Loucy (cell line): ENCODE measurements at regions not wholly inside any gene's neighbourhood (a gene's known extent, or its start where the extent isn't known, plus 50 kb on each side); places are given as distances from the start of the nearest gene placed in this dataset.

Source experiments
- H2AFZ ChIP-seq: fragments of 200-600 bp; sonication (generic); 2 replicates; pipeline ENCODE4 v1.6.0; 2016; ENCODE audit warnings: antibody characterized with exemption, mild to moderate bottlenecking, low read length, moderate library complexity
- H3F3A ChIP-seq: fragments of 200-600 bp; 2 replicates; pipeline ENCODE4 v1.6.0; 2016; ENCODE audit warnings: antibody characterized with exemption, low read depth, mild to moderate bottlenecking
- H3K27me3 ChIP-seq: fragments of 200-600 bp; sonication (generic); 2 replicates; pipeline ENCODE4 v1.6.1; 2014; ENCODE audit warnings: low read length, mild to moderate bottlenecking; ENCODE audit not compliant: insufficient read depth, poor library complexity, severe bottlenecking
- H3K36me3 ChIP-seq: fragments of 200-600 bp; sonication (generic); 2 replicates; pipeline ENCODE4 v1.6.1; 2016; ENCODE audit warnings: low read length; ENCODE audit not compliant: insufficient read depth
- H3K4me1 ChIP-seq: fragments of 200-600 bp; sonication (generic); 2 replicates; pipeline ENCODE4 v1.5.1; 2014; ENCODE audit warnings: low read length, mild to moderate bottlenecking; ENCODE audit not compliant: insufficient read depth, poor library complexity, severe bottlenecking
- H3K4me2 ChIP-seq: fragments of 200-600 bp; sonication (generic); 2 replicates; pipeline ENCODE4 v1.6.0; 2014; ENCODE audit warnings: antibody characterized with exemption, low read length, low read depth, mild to moderate bottlenecking; ENCODE audit not compliant: poor library complexity, severe bottlenecking
- H3K4me3 ChIP-seq: fragments of 200-600 bp; sonication (generic); 2 replicates; pipeline ENCODE4 v1.5.1; 2014; ENCODE audit warnings: low read length, mild to moderate bottlenecking, mixed read lengths; ENCODE audit not compliant: poor library complexity, severe bottlenecking
- H3K79me2 ChIP-seq: fragments of 200-600 bp; sonication (generic); 2 replicates; pipeline ENCODE4 v1.6.1; 2014; ENCODE audit warnings: low read length; ENCODE audit not compliant: insufficient read depth
- H3K9ac ChIP-seq: fragments of 200-600 bp; sonication (generic); 2 replicates; pipeline ENCODE4 v1.6.0; 2014; ENCODE audit warnings: mild to moderate bottlenecking, low read depth, low read length, moderate library complexity; ENCODE audit not compliant: poor library complexity, severe bottlenecking
- H3K9me2 ChIP-seq: fragments of 200-600 bp; sonication (generic); replicated peaks from 2 replicates; pipeline ENCODE4 v1.6.1; 2016; ENCODE audit warnings: low read depth, low read length, mixed read lengths
- H3K9me3 ChIP-seq: fragments of 200-600 bp; sonication (generic); 2 replicates; pipeline ENCODE4 v1.6.1; 2014; ENCODE audit warnings: mild to moderate bottlenecking, antibody characterized with exemption, low read length, low read depth; ENCODE audit not compliant: insufficient read depth
- H4K20me1 ChIP-seq: fragments of 200-600 bp; sonication (generic); 2 replicates; pipeline ENCODE4 v1.6.0; 2014; ENCODE audit warnings: antibody characterized with exemption, low read length, mild to moderate bottlenecking; ENCODE audit not compliant: insufficient read depth, poor library complexity, severe bottlenecking
- EZH2phosphoT487 ChIP-seq: fragments of 200-600 bp; IDR thresholded peaks from 2 replicates; pipeline ENCODE4 v1.6.1; 2018; ENCODE audit warnings: antibody characterized with exemption, mild to moderate bottlenecking, moderate library complexity, borderline replicate concordance
- TF ChIP-seq, protein P1 (sequence below): fragments of 200-600 bp; sonication (generic); conservative IDR thresholded peaks from 2 replicates; pipeline ENCODE4 v1.5.1; 2014; ENCODE audit warnings: mild to moderate bottlenecking, antibody characterized with exemption, low read length

DNA sequence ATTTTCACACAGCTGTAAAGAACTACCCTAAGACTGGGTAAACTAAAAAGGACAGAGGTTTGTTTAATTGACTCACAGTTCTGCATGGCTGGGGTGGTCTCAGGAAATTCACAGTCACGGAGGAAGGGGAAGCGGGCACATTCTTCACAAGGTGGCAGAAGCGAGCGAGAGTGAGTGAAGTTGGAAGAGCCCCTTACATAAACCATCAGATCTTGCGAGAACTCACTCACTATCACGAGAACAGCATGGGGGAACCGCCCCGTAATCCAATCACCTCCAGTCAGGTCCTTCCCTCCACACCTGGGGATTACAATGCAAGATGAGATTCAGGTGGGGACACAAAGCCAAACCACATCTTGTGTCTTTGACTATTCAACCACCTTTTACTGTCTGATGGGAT is 700.5 kb downstream of the TENT5A start:
- Histone ChIP-seq H3K36me3 (no peaks in the 10 kb centered on the region), H3K9me3 (no peaks in the 10 kb centered on the region), H2AFZ (no peak overlapping the region), H3K4me1 (no peaks in the 10 kb centered on the region), H3F3A (no peaks in the 10 kb centered on the region), H3K4me2 (no peak overlapping the region), H3K9me2 (no peaks in the 10 kb centered on the region), H3K4me3 (no peak overlapping the region), H3K79me2 (no peaks in the 10 kb centered on the region), H4K20me1 (no peaks in the 10 kb centered on the region), H3K27me3 (no peaks in the 10 kb centered on the region), H3K9ac (no peak overlapping the region)
- TF ChIP-seq, protein P1, sequence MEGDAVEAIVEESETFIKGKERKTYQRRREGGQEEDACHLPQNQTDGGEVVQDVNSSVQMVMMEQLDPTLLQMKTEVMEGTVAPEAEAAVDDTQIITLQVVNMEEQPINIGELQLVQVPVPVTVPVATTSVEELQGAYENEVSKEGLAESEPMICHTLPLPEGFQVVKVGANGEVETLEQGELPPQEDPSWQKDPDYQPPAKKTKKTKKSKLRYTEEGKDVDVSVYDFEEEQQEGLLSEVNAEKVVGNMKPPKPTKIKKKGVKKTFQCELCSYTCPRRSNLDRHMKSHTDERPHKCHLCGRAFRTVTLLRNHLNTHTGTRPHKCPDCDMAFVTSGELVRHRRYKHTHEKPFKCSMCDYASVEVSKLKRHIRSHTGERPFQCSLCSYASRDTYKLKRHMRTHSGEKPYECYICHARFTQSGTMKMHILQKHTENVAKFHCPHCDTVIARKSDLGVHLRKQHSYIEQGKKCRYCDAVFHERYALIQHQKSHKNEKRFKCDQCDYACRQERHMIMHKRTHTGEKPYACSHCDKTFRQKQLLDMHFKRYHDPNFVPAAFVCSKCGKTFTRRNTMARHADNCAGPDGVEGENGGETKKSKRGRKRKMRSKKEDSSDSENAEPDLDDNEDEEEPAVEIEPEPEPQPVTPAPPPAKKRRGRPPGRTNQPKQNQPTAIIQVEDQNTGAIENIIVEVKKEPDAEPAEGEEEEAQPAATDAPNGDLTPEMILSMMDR, result peak; percentile 33
- TF ChIP-seq EZH2phosphoT487, result no peak

- Histone ChIP-seq H3K79me2 (no peaks in the 10 kb centered on the region), H3K9me2 (no peaks in the 10 kb centered on the region), H3F3A (no peaks in the 10 kb centered on the region), H3K36me3 (no peaks in the 10 kb centered on the region), H2AFZ (no peak overlapping the region), H3K4me1 (no peaks in the 10 kb centered on the region), H3K4me3 (no peak overlapping the region), H3K9me3 (no peaks in the 10 kb centered on the region), H3K9ac (no peak overlapping the region), H3K27me3 (no peaks in the 10 kb centered on the region), H4K20me1 (no peaks in the 10 kb centered on the region), H3K4me2 (no peak overlapping the region)
- TF ChIP-seq, protein P1, result no peak
- TF ChIP-seq EZH2phosphoT487, result no peak
Measured at GRCh38 chr6:81049425-81050042, 702.9 kb downstream of the TENT5A start.

DNA sequence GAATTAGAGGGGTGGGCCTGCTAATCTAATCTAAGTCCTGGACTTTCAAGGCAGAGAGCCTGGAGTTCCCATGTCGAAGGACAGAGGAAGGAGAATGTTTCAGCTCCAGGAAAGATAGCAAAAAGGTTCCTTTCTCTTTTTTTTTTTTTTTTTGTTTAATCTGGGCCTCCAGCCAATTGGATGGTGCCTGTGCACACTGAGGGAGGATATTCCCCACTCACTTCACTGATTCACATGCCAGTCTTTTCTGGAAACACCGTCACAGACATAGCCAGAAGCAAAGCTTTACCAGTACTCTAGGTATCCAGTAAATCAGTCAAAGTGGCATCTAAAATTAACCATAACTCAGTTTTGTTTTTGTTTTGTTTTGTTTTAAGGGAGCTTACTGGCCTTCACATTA is 721.1 kb downstream of the TENT5A start:
- H3K4me3 ChIP-seq, result no peak overlapping the region
- no peak overlapping the region for H3K9ac ChIP-seq
- no peaks in the 10 kb centered on the region for H3F3A ChIP-seq
- no peaks in the 10 kb centered on the region for H3K9me3 ChIP-seq
- H2AFZ ChIP-seq, result no peak overlapping the region
- TF ChIP-seq, protein P1, result no peak
- no peak for TF ChIP-seq EZH2phosphoT487
- H3K4me2 ChIP-seq, result no peak overlapping the region
- H3K79me2 ChIP-seq, result no peaks in the 10 kb centered on the region
- no peaks in the 10 kb centered on the region for H3K36me3 ChIP-seq
- no peaks in the 10 kb centered on the region for H3K27me3 ChIP-seq
- no peaks in the 10 kb centered on the region for H4K20me1 ChIP-seq
- no peaks in the 10 kb centered on the region for H3K4me1 ChIP-seq
- no peaks in the 10 kb centered on the region for H3K9me2 ChIP-seq
